Mesenchymal stem cell (in vitro differentiated cells and primary cell): ENCODE measurements at regions not wholly inside any gene's neighbourhood (a gene's known extent, or its start where the extent isn't known, plus 50 kb on each side); places are given as distances from the start of the nearest gene placed in this dataset.
"Not testable (repeated sequence)": the region's sequence is repeated elsewhere in the genome, so short reads cannot be mapped to it uniquely, and the experiment has no call there.

Experiments used
- DNase-seq: peaks from one replicate; pipeline ENCODE4 v3.0.0-alpha.2; 2013
- H2AFZ ChIP-seq: one replicate; pipeline ENCODE4 v1.6.1; 2013; ENCODE audit warnings: low read depth, mild to moderate bottlenecking, control low read depth, inconsistent platforms, low read length, moderate library complexity
- H2AK5ac ChIP-seq: 2 replicates; pipeline ENCODE4 v1.6.1; 2013; ENCODE audit warnings: low read length, moderate library complexity, mild to moderate bottlenecking, inconsistent platforms; ENCODE audit not compliant: severe bottlenecking
- H2BK120ac ChIP-seq: one replicate; pipeline ENCODE4 v1.6.1; 2013; ENCODE audit warnings: low read depth, mild to moderate bottlenecking, inconsistent platforms, low read length, moderate library complexity
- H2BK12ac ChIP-seq, 2 experiments: one replicate each; pipeline ENCODE4 v1.6.1; 2013; ENCODE audit warnings: inconsistent platforms in 2 of 2, low read length in 2 of 2, mild to moderate bottlenecking in 2 of 2, moderate library complexity in 2 of 2, control low read depth in 1 of 2
- H2BK15ac ChIP-seq: one replicate; pipeline ENCODE4 v1.6.1; 2013; ENCODE audit warnings: mild to moderate bottlenecking, low read depth, inconsistent platforms; ENCODE audit not compliant: poor library complexity, severe bottlenecking
- H2BK5ac ChIP-seq: 2 replicates; pipeline ENCODE4 v1.6.1; 2013; ENCODE audit warnings: low read depth, mild to moderate bottlenecking, low read length, control low read depth, inconsistent platforms; ENCODE audit not compliant: poor library complexity, severe bottlenecking
- H3K14ac ChIP-seq, 2 experiments: one replicate each; pipeline ENCODE4 v1.6.1; 2013; ENCODE audit warnings: inconsistent platforms in 2 of 2, low read length in 2 of 2, control low read depth in 1 of 2, mild to moderate bottlenecking in 1 of 2, moderate library complexity in 1 of 2
- H3K18ac ChIP-seq, 2 experiments: one replicate each; pipeline ENCODE4 v1.6.1; 2013; ENCODE audit warnings: inconsistent platforms in 2 of 2, low read length in 2 of 2, control low read depth in 1 of 2, low read depth in 1 of 2, mild to moderate bottlenecking in 1 of 2
- H3K23ac ChIP-seq, 2 experiments: one replicate each; pipeline ENCODE4 v1.6.1; 2013; ENCODE audit warnings: inconsistent platforms in 2 of 2, low read length in 2 of 2, mild to moderate bottlenecking in 2 of 2, moderate library complexity in 2 of 2, control low read depth in 1 of 2
- H3K27ac ChIP-seq: 2 replicates; pipeline ENCODE4 v1.5.1; 2013; ENCODE audit warnings: mild to moderate bottlenecking, moderate library complexity, low read length, control low read depth, inconsistent platforms; ENCODE audit not compliant: poor library complexity, severe bottlenecking
- H3K27me3 ChIP-seq, 2 experiments: 2 replicates each; pipeline versions ENCODE4 v1.6.1 to v1.7.0; 2013; ENCODE audit warnings: low read length in 2 of 2, mild to moderate bottlenecking in 2 of 2, moderate library complexity in 2 of 2, control low read depth in 1 of 2, inconsistent platforms in 1 of 2; ENCODE audit not compliant: control insufficient read depth in 1 of 2, insufficient read depth in 1 of 2
- H3K36me3 ChIP-seq, 2 experiments: 2 replicates each; pipeline versions ENCODE4 v1.6.1 to v1.7.0; 2013; ENCODE audit warnings: low read length in 2 of 2, control low read depth in 1 of 2, inconsistent platforms in 1 of 2, low read depth in 1 of 2, mild to moderate bottlenecking in 1 of 2; ENCODE audit not compliant: insufficient read depth in 2 of 2, control insufficient read depth in 1 of 2
- H3K4ac ChIP-seq, 2 experiments: one replicate each; pipeline ENCODE4 v1.6.1; 2013; ENCODE audit warnings: inconsistent platforms in 2 of 2, low read length in 2 of 2, mild to moderate bottlenecking in 2 of 2, moderate library complexity in 2 of 2, control low read depth in 1 of 2, low read depth in 1 of 2
- H3K4me1 ChIP-seq: 2 replicates; pipeline ENCODE4 v1.6.1; 2013; ENCODE audit warnings: low read depth, low read length, control low read depth; ENCODE audit not compliant: control insufficient read depth, insufficient read depth
- H3K4me2 ChIP-seq: 2 replicates; pipeline ENCODE4 v1.6.1; 2013; ENCODE audit warnings: low read length, mild to moderate bottlenecking, inconsistent platforms; ENCODE audit not compliant: poor library complexity, severe bottlenecking
- H3K4me3 ChIP-seq, 2 experiments: 2 replicates each; pipeline versions ENCODE4 v1.5.1 to v1.7.0; 2013; ENCODE audit warnings: low read length in 2 of 2, mild to moderate bottlenecking in 2 of 2, control low read depth in 1 of 2, low read depth in 1 of 2; ENCODE audit not compliant: insufficient read depth in 1 of 2
- H3K79me1 ChIP-seq: replicated peaks from 2 replicates; pipeline ENCODE4 v1.6.1; 2013; ENCODE audit warnings: mild to moderate bottlenecking, control low read depth, low read length, inconsistent platforms; ENCODE audit not compliant: poor library complexity, severe bottlenecking
- H3K9ac ChIP-seq: 2 replicates; pipeline ENCODE4 v1.7.0; 2013; ENCODE audit warnings: mild to moderate bottlenecking, low read length, moderate library complexity
- H3K9me3 ChIP-seq: 2 replicates; pipeline ENCODE4 v1.7.0; 2013; ENCODE audit warnings: mild to moderate bottlenecking, low read length; ENCODE audit not compliant: control insufficient read depth
- H4K8ac ChIP-seq: one replicate; pipeline ENCODE4 v1.6.1; 2013; ENCODE audit warnings: inconsistent platforms, mild to moderate bottlenecking, low read length, moderate library complexity
- H4K91ac ChIP-seq: one replicate; pipeline ENCODE4 v1.6.1; 2013; ENCODE audit warnings: mild to moderate bottlenecking, low read length, inconsistent platforms
- WGBS: methylation state at CpG from one replicate; pipeline ENCODE4 v1.1.7; 2013; ENCODE audit warnings: mixed read lengths; 5-methylcytosine and 5-hydroxymethylcytosine counted together

- 92% methylated on average over 6 of the region's 24 CpGs for WGBS
- H3K79me1 ChIP-seq = not testable (repeated sequence)
Observed at GRCh38 chr4:131723069-131723468, 1426.0 kb upstream of the PCDH10 start.

GRCh38 chr4:131724847-131725246, 1424.2 kb upstream of the PCDH10 start:
- not testable (repeated sequence) for H3K9me3 ChIP-seq, H2BK12ac ChIP-seq, H3K9ac ChIP-seq, H3K79me1 ChIP-seq, H2BK5ac ChIP-seq, H3K27me3 ChIP-seq, H2AFZ ChIP-seq, H3K18ac ChIP-seq, H3K14ac ChIP-seq, H3K23ac ChIP-seq, H2BK120ac ChIP-seq, H3K36me3 ChIP-seq, H4K8ac ChIP-seq, H2AK5ac ChIP-seq, H4K91ac ChIP-seq, H2BK15ac ChIP-seq, H3K4ac ChIP-seq, H3K27ac ChIP-seq, H3K4me1 ChIP-seq, H3K4me2 ChIP-seq
- peak; percentile 73 for DNase-seq
- 97% methylated on average over 26 of the region's 37 CpGs for WGBS
- H3K4me3 ChIP-seq = peak overlapping the region in 1 of 2 experiments; percentile 50

More at GRCh38 chr4:131723069-131723468, 1426.0 kb upstream of the PCDH10 start:
- peak overlapping the region in 1 of 2 experiments; percentile 81 for H3K14ac ChIP-seq
- not testable (repeated sequence) for H3K27ac ChIP-seq, H4K8ac ChIP-seq, H3K27me3 ChIP-seq, H3K4me2 ChIP-seq, DNase-seq, H3K4ac ChIP-seq, H2AK5ac ChIP-seq, H3K23ac ChIP-seq, H3K4me1 ChIP-seq, H2BK120ac ChIP-seq, H2BK15ac ChIP-seq, H3K9ac ChIP-seq, H2BK5ac ChIP-seq, H2BK12ac ChIP-seq, H3K36me3 ChIP-seq, H3K9me3 ChIP-seq, H2AFZ ChIP-seq, H3K18ac ChIP-seq, H4K91ac ChIP-seq, H3K4me3 ChIP-seq

- H3K27me3 ChIP-seq, H3K4me1 ChIP-seq, H3K4ac ChIP-seq, H4K8ac ChIP-seq, H3K9ac ChIP-seq, H3K9me3 ChIP-seq, H2BK5ac ChIP-seq, H3K36me3 ChIP-seq, H3K14ac ChIP-seq, H2BK12ac ChIP-seq, H2BK120ac ChIP-seq, H3K18ac ChIP-seq, H3K79me1 ChIP-seq, H2AFZ ChIP-seq, DNase-seq, H3K27ac ChIP-seq, H3K4me2 ChIP-seq, H2BK15ac ChIP-seq, H3K23ac ChIP-seq, H3K4me3 ChIP-seq, H4K91ac ChIP-seq, H2AK5ac ChIP-seq: not testable (repeated sequence)
- 98% methylated on average over 22 of the region's 29 CpGs for WGBS
Observed at GRCh38 chr4:131725521-131725920, 1423.6 kb upstream of the PCDH10 start.

GRCh38 chr4:131726940-131727339, 1422.2 kb upstream of the PCDH10 start:
- not testable (repeated sequence) for H3K9me3 ChIP-seq, H3K27ac ChIP-seq, H2BK15ac ChIP-seq, DNase-seq, H3K27me3 ChIP-seq, H3K4me1 ChIP-seq, H4K8ac ChIP-seq, H2BK12ac ChIP-seq, H3K9ac ChIP-seq, H3K4me3 ChIP-seq, H3K4me2 ChIP-seq, H3K4ac ChIP-seq, H3K79me1 ChIP-seq, H3K18ac ChIP-seq, H3K36me3 ChIP-seq, H2AFZ ChIP-seq, H2BK5ac ChIP-seq, H4K91ac ChIP-seq, H2AK5ac ChIP-seq, H3K23ac ChIP-seq, H2BK120ac ChIP-seq, H3K14ac ChIP-seq
- 97% methylated on average over 14 of the region's 28 CpGs for WGBS
